Lower leg skin (tissue), 3 donors: ENCODE measurements at regions not wholly inside any gene's neighbourhood (a gene's known extent, or its start where the extent isn't known, plus 50 kb on each side); places are given as distances from the start of the nearest gene placed in this dataset.

Source experiments
- CTCF ChIP-seq, 3 donors: fragments of 450-650 bp; IDR thresholded peaks; one replicate each; pipeline ENCODE4 v1.5.1; 2016; ENCODE audit warnings: antibody characterized with exemption in 3 of 3, mild to moderate bottlenecking in 3 of 3, moderate library complexity in 2 of 3
- POLR2A ChIP-seq, 2 donors: fragments of 450-650 bp; IDR thresholded peaks; one replicate each; pipeline ENCODE4 v1.6.1; 2016 to 2017; ENCODE audit warnings: antibody characterized with exemption in 2 of 2, mild to moderate bottlenecking in 1 of 2, moderate library complexity in 1 of 2

GRCh38 chr20:56941101-56941686, 312.1 kb downstream of the TFAP2C start:
- TF ChIP-seq CTCF (IDR thresholded peaks at IDR 0.05), result no peak
- no peak for TF ChIP-seq POLR2A (IDR thresholded peaks at IDR 0.05)
